Ureter (tissue), 1 donor: ENCODE measurements at regions not wholly inside any gene's neighbourhood (a gene's known extent, or its start where the extent isn't known, plus 50 kb on each side); places are given as distances from the start of the nearest gene placed in this dataset.
"Not testable (repeated sequence)": the region's sequence is repeated elsewhere in the genome, so short reads cannot be mapped to it uniquely, and the experiment has no call there.

Source experiments
- DNase-seq: peaks from one replicate; pipeline ENCODE4 v3.0.0-alpha.2; 2020; ENCODE audit warnings: low spot score
- donor health status: DM: yes; HTN: yes; CAD: no.

GRCh38 chr9:29214154-29214689 lies 1640.9 kb upstream of the C9orf72 start:
- DNase-seq: no peak

- DNase-seq: no peak
Observed at GRCh38 chr9:29214690-29215253, 1641.5 kb upstream of the C9orf72 start.

- DNase-seq: no peak
Observed at GRCh38 chr9:29217966-29218365, 1644.7 kb upstream of the C9orf72 start.

- no peak for DNase-seq
Observed at GRCh38 chr9:29220596-29221251, 1647.4 kb upstream of the C9orf72 start.

- no peak for DNase-seq
Observed at GRCh38 chr9:29228558-29228957, 1655.3 kb upstream of the C9orf72 start.

GRCh38 chr9:29230931-29231330 lies 1657.7 kb upstream of the C9orf72 start:
- no peak for DNase-seq

- DNase-seq: no peak
Observed at GRCh38 chr9:29233193-29233592, 1659.9 kb upstream of the C9orf72 start.

- no peak for DNase-seq
Observed at GRCh38 chr9:29241320-29241719, 1668.0 kb upstream of the C9orf72 start.

GRCh38 chr9:29245351-29245750 lies 1672.1 kb upstream of the C9orf72 start:
- no peak for DNase-seq

GRCh38 chr9:29270400-29270799 lies 1697.1 kb upstream of the C9orf72 start:
- DNase-seq: not testable (repeated sequence)

- no peak for DNase-seq
Observed at GRCh38 chr9:29282121-29282520, 1708.8 kb upstream of the C9orf72 start.

- DNase-seq: no peak
Observed at GRCh38 chr9:29285818-29286217, 1712.5 kb upstream of the C9orf72 start.

GRCh38 chr9:29289365-29289764 lies 1716.1 kb upstream of the C9orf72 start:
- no peak for DNase-seq

GRCh38 chr9:29290516-29290915 lies 1717.2 kb upstream of the C9orf72 start:
- DNase-seq: no peak

GRCh38 chr9:29297592-29297991 lies 1724.3 kb upstream of the C9orf72 start:
- DNase-seq: no peak

GRCh38 chr9:29311221-29311620 lies 1737.9 kb upstream of the C9orf72 start:
- DNase-seq: no peak

GRCh38 chr9:29312327-29312726 lies 1739.0 kb upstream of the C9orf72 start:
- DNase-seq: no peak

- DNase-seq: no peak
Observed at GRCh38 chr9:29319736-29320513, 1746.6 kb upstream of the C9orf72 start.

GRCh38 chr9:29322240-29322639 lies 1749.0 kb upstream of the C9orf72 start:
- no peak for DNase-seq

- DNase-seq: no peak
Observed at GRCh38 chr9:29325894-29326293, 1752.6 kb upstream of the C9orf72 start.

GRCh38 chr9:29332789-29333188 lies 1759.5 kb upstream of the C9orf72 start:
- DNase-seq: no peak

GRCh38 chr9:29336281-29336680 lies 1763.0 kb upstream of the C9orf72 start:
- DNase-seq: no peak

GRCh38 chr9:29339387-29339786 lies 1766.1 kb upstream of the C9orf72 start:
- no peak for DNase-seq
